COLO829 (cell line): ENCODE measurements at regions not wholly inside any gene's neighbourhood (a gene's known extent, or its start where the extent isn't known, plus 50 kb on each side); places are given as distances from the start of the nearest gene placed in this dataset.
"Not testable (repeated sequence)": the region's sequence is repeated elsewhere in the genome, so short reads cannot be mapped to it uniquely, and the experiment has no call there.

Experiments used
- DNase-seq: peaks from one replicate; pipeline ENCODE4 v3.0.0; 2012; ENCODE audit warnings: low spot score

- DNase-seq = no peak
These were observed 598.2 kb downstream of the TRIML1 start for GRCh38 chr4:188737251-188738002.

GRCh38 chr4:188738290-188738689, 599.0 kb downstream of the TRIML1 start:
- not testable (repeated sequence) for DNase-seq

GRCh38 chr4:188740172-188740571, 600.9 kb downstream of the TRIML1 start:
- DNase-seq = not testable (repeated sequence)

- DNase-seq = not testable (repeated sequence)
These were observed 601.5 kb downstream of the TRIML1 start for GRCh38 chr4:188740791-188741190.

GRCh38 chr4:188754372-188755002, 615.2 kb downstream of the TRIML1 start:
- DNase-seq = no peak

GRCh38 chr4:188767496-188767895, 628.3 kb downstream of the TRIML1 start:
- DNase-seq = no peak

GRCh38 chr4:188778905-188779304, 639.7 kb downstream of the TRIML1 start:
- no peak for DNase-seq

GRCh38 chr4:188779581-188779980, 640.3 kb downstream of the TRIML1 start:
- no peak for DNase-seq

GRCh38 chr4:188780028-188780427, 640.8 kb downstream of the TRIML1 start:
- DNase-seq = no peak

- no peak for DNase-seq
These were observed 641.4 kb downstream of the TRIML1 start for GRCh38 chr4:188780686-188781085.

- DNase-seq = peak; percentile 13
These were observed 642.4 kb downstream of the TRIML1 start for GRCh38 chr4:188781655-188782054.

- DNase-seq = no peak
These were observed 643.9 kb downstream of the TRIML1 start for GRCh38 chr4:188783175-188783574.

GRCh38 chr4:188783606-188784160, 644.4 kb downstream of the TRIML1 start:
- DNase-seq = no peak

- DNase-seq = not testable (repeated sequence)
These were observed 657.4 kb downstream of the TRIML1 start for GRCh38 chr4:188796600-188796999.

- DNase-seq = not testable (repeated sequence)
These were observed 657.8 kb downstream of the TRIML1 start for GRCh38 chr4:188797011-188797410.

- no peak for DNase-seq
These were observed 665.6 kb downstream of the TRIML1 start for GRCh38 chr4:188804861-188805260.

GRCh38 chr4:188811121-188811520, 671.9 kb downstream of the TRIML1 start:
- DNase-seq = no peak

GRCh38 chr4:188812644-188813043, 673.4 kb downstream of the TRIML1 start:
- no peak for DNase-seq

- no peak for DNase-seq
These were observed 679.1 kb downstream of the TRIML1 start for GRCh38 chr4:188818300-188818699.

GRCh38 chr4:188819233-188819632, 680.0 kb downstream of the TRIML1 start:
- DNase-seq = peak; percentile 50

GRCh38 chr4:188821500-188821899, 682.3 kb downstream of the TRIML1 start:
- DNase-seq = no peak

- no peak for DNase-seq
These were observed 683.5 kb downstream of the TRIML1 start for GRCh38 chr4:188822698-188823097.

- no peak for DNase-seq
These were observed 685.3 kb downstream of the TRIML1 start for GRCh38 chr4:188824553-188824952.
